Colonic mucosa (tissue), 4 donors: ENCODE measurements at regions not wholly inside any gene's neighbourhood (a gene's known extent, or its start where the extent isn't known, plus 50 kb on each side); places are given as distances from the start of the nearest gene placed in this dataset.

Experiments used
- DNase-seq: peaks from one replicate; pipeline ENCODE4 v3.0.0-alpha.2; 2020
- H3K27ac ChIP-seq: fragments of 200-600 bp; one replicate; pipeline ENCODE4 v1.8.0; 2021
- H3K27me3 ChIP-seq: fragments of 200-600 bp; one replicate; pipeline ENCODE4 v1.8.0; 2021
- H3K36me3 ChIP-seq: fragments of 200-600 bp; one replicate; pipeline ENCODE4 v1.8.0; 2021
- H3K4me1 ChIP-seq: fragments of 200-600 bp; one replicate; pipeline ENCODE4 v1.8.0; 2021; ENCODE audit warnings: mild to moderate bottlenecking
- H3K4me3 ChIP-seq: fragments of 200-600 bp; one replicate; pipeline ENCODE4 v1.8.0; 2021
- H3K9ac ChIP-seq, 2 donors: one replicate each; pipeline ENCODE4 v1.7.0; 2013; ENCODE audit warnings: control low read depth in 2 of 2, low read depth in 2 of 2, low read length in 2 of 2
- H3K9me3 ChIP-seq: fragments of 200-600 bp; one replicate; pipeline ENCODE4 v1.8.0; 2021
- intact Hi-C: fragments of 100-400 bp; cut with DNase I; formaldehyde crosslinking; loops from one replicate; pipeline ENCODE4 v1.14.1; 2022
- TF ChIP-seq, protein P1 (sequence below): fragments of 200-600 bp; IDR thresholded peaks from one replicate; pipeline ENCODE4 v1.8.0; 2022; ENCODE audit warnings: antibody characterized with exemption, mild to moderate bottlenecking
- donor health status: healthy.
- donor health status: DM: no; HTN: no; CAD: no.
- donor health status: DM: no; HTN: no; CAD: no.

DNA sequence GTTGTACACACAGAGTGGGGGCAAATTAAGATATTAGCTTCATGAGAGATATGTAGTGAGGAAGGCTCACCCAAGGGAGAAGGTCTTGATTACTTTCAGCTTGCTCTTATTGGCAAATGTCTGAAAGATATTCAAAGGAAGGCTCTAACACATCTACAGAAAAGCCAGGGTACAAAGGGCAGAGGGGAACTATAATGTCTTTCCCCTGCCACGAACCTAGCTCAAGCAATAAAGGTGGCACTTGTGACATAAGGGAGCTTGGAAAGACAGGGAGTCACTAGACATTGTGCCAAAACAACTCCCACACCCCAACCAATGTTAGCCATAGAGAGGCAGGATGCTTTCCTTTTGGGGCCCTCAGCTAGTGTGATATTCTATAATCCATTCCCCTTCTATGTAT, 52.2 kb upstream of the SOX9 start:
- intact Hi-C loops = no loop called here
- no peak overlapping the region for H3K9ac ChIP-seq
- no peaks in the 10 kb centered on the region for H3K36me3 ChIP-seq
- no peaks in the 10 kb centered on the region for H3K4me1 ChIP-seq
- no peaks in the 10 kb centered on the region for H3K27me3 ChIP-seq
- H3K4me3 ChIP-seq = no peak overlapping the region
- H3K9me3 ChIP-seq = no peaks in the 10 kb centered on the region
- H3K27ac ChIP-seq = no peak overlapping the region
- TF ChIP-seq, protein P1, sequence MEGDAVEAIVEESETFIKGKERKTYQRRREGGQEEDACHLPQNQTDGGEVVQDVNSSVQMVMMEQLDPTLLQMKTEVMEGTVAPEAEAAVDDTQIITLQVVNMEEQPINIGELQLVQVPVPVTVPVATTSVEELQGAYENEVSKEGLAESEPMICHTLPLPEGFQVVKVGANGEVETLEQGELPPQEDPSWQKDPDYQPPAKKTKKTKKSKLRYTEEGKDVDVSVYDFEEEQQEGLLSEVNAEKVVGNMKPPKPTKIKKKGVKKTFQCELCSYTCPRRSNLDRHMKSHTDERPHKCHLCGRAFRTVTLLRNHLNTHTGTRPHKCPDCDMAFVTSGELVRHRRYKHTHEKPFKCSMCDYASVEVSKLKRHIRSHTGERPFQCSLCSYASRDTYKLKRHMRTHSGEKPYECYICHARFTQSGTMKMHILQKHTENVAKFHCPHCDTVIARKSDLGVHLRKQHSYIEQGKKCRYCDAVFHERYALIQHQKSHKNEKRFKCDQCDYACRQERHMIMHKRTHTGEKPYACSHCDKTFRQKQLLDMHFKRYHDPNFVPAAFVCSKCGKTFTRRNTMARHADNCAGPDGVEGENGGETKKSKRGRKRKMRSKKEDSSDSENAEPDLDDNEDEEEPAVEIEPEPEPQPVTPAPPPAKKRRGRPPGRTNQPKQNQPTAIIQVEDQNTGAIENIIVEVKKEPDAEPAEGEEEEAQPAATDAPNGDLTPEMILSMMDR = no peak
- DNase-seq = no peak

DNA sequence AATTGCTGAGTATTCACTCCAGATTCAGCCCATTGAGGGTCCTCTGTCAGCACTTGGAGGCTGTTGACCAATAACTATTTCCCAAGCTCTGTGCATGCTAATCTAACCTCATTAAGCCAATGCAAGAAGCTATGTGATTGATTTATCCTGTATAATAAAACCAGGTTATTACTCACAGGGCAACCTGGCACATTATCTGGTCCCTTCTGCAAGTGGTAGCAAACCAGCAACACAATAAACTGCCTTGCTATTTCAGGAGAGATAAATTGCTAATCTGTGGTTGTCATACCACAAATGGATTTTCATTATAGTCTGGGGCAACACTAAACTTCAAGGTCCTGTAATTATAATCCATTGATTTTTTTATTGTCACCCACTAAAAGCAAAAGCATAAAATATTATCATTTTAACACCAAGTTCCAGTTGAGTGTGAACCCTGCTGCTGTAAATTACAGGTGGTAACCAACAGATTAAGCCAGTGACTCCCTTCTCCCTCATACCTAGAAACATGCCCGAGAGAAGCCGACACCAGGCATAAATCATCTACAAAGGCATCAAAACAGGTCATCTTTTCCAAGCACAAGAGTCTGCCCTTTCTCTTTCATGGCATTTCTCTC, 51.1 kb upstream of the SOX9 start:
- intact Hi-C loops = no loop called here
- DNase-seq = no peak
- no peak overlapping the region for H3K9ac ChIP-seq
- no peaks in the 10 kb centered on the region for H3K9me3 ChIP-seq
- H3K27ac ChIP-seq = no peak overlapping the region
- no peaks in the 10 kb centered on the region for H3K36me3 ChIP-seq
- no peaks in the 10 kb centered on the region for H3K27me3 ChIP-seq
- TF ChIP-seq, protein P1 = no peak
- no peak overlapping the region for H3K4me3 ChIP-seq
- no peaks in the 10 kb centered on the region for H3K4me1 ChIP-seq
